GM18519 (cell line): ENCODE measurements at regions not wholly inside any gene's neighbourhood (a gene's known extent, or its start where the extent isn't known, plus 50 kb on each side); places are given as distances from the start of the nearest gene placed in this dataset.
"Not testable (repeated sequence)": the region's sequence is repeated elsewhere in the genome, so short reads cannot be mapped to it uniquely, and the experiment has no call there.

Experiments
- ATAC-seq: cut with Tn5 transposase; IDR thresholded peaks from one replicate; pipeline ENCODE4 v1.9.1; 2021; ENCODE audit warnings: mild to moderate bottlenecking, moderate library complexity; ENCODE audit not compliant: unreplicated experiment, low FRiP score

GRCh38 chr5:138649775-138650174 lies 74.6 kb upstream of the HSPA9 start:
- ATAC-seq: no peak

DNA sequence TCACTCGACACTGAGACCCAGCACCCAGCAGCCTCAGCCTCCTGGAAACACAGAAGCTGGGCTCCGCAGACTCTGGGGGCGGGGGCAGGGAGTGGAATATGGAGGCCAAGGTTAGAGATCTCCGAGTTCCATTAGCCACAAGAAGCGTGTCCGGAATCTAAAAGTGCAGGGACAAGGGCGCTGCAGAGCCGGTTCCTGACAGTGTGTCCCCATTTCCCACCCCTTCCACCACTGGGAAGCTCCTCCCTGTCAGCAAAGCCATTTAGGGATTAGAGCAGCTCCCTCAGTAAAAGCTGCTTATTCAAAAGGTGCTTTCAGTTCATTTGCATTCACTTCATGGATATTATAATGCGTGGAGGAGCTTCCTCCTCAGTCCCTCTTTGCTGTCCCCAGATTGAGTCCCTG lies 74.1 kb upstream of the HSPA9 start:
- ATAC-seq: no peak

- ATAC-seq: no peak
Measured at GRCh38 chr5:138648841-138649240, 73.6 kb upstream of the HSPA9 start.

DNA sequence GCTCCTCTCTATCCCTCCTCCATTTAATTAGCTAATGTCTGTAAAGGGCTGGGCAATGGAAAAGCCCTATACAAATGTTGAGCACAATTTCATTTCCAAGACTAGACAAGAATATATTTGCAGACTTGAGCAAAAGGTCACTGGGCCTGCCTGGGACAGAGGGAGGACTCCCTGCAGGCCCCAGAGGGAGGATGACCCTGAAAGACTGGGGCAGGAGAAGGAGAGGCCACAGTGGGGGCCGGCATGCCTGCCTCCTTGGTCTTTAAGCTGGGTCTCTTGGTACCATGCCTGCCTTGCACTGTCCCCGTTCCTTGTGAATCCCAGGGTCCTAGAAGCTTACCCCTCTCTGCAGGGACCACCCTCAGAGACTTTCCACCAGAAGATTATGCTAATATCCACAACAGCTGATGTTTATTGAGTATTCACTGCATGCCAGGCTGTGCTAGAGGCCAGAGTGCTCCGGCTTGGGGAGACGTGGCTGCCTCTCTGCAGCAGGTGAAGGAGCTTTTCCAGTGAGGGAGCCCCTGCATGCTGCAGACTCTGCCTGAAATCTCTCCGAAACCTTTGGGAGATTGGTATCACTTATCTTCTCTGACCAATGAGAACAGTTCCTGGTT lies 72.7 kb upstream of the HSPA9 start:
- ATAC-seq: no peak

- ATAC-seq: no peak
Measured at GRCh38 chr5:138647261-138647788, 72.1 kb upstream of the HSPA9 start.

- no peak for ATAC-seq
Measured at GRCh38 chr5:138646671-138647070, 71.5 kb upstream of the HSPA9 start.

DNA sequence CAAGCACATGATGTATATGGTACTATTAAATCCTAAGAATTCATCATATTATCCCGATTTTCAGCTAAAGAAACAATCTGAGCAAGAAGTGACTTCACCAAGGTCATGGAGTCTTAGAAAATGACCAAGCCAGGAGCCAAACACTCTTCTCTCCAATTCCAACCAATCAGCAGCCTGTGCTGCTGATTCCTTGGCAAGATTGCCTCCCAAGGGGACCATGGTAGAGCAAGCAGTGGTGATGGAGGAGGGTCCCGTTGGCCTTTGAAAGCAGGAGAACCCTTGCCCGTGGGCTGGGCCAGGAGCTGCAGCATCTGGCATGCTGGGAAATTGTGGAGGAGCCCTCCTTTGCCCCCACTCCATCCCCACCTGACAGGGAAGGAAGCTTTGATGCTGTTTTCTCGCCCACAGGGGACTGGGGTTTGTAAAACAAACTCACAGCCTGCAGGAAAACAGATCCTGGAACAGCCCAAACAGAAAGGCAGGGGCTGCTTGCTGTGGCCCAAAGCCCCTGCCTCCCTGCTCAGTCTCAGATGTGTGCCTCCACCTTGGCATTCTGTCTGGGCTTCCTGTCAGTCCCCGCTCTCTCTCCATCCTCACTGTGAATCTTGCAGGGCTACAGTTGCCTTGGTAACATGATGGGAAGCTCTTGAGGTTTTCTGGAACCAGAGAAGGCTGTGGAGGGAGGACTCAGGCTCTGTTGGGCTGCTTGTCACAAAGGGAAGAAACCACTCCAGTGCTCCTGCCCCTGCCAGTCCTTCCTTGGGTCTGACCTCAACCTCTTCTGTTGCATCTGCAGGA lies 70.8 kb upstream of the HSPA9 start:
- ATAC-seq: no peak

- no peak for ATAC-seq
Measured at GRCh38 chr5:138643040-138643791, 68.0 kb upstream of the HSPA9 start.

DNA sequence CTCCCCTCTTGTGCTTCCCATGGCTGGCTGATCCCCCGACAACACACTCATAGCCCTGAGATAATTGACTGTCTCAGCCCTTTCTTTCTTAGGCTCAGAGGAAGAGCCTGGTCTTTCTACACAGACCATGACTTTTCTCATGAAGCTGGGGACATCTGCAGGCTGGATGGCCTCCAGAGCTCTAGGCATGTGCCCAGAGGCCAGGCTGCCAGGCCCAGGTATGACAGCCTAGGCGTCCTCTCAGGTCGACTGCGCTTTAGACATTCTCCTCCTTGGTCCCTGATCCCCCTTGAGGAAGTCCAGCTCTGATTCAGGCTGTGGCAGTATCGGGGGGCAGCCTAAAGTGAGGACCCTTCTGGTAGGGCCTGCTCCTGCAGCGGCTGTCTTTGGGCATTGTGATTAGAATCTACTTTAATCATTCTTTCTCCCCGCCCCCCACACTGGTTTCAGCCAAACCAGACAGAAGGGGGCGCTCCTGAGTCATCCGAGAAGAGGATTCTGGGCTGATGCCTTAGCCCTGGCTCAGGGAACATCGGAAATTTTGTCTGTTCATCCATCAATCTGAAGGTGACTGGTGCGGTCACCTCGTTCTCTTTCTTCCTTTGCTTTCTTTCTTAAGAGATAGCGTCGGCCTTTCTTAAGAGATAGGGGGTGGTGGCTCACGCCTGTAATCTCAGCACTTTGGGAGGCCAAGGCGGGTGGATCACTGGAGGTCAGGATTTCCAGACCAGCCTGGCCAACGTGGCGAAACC lies 66.5 kb upstream of the HSPA9 start:
- ATAC-seq: no peak

DNA sequence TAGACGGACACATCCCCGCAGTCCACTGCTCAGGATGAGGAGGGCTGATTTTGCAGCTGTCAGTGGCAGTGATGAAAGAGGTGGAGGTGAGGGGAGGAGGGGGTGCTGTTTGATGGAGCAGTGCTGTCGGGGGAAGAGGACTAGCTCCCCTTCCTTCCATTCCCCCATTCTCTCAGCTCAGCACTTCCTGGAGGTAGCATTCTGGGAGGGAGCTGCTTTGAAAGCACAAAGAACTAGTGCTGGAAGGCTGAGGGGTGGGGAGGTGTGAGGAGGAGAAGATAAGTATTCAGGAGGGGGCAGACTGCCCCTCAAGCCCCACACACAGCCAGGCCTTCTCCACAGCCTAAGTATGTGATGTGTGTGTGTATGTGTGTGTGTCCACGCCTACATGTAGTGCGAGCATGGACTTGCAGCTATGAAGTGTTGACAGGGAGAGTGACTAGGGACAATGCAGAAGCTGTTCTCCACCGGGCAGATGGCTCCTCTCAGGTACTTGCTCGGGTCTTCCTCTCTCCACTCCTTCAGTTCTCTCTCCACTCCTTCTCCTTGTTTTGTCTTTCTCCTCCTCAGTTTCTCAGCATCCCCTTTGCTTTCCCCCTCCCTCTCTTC lies 65.5 kb upstream of the HSPA9 start:
- ATAC-seq: no peak

- ATAC-seq: no peak
Measured at GRCh38 chr5:138640138-138640537, 64.9 kb upstream of the HSPA9 start.

DNA sequence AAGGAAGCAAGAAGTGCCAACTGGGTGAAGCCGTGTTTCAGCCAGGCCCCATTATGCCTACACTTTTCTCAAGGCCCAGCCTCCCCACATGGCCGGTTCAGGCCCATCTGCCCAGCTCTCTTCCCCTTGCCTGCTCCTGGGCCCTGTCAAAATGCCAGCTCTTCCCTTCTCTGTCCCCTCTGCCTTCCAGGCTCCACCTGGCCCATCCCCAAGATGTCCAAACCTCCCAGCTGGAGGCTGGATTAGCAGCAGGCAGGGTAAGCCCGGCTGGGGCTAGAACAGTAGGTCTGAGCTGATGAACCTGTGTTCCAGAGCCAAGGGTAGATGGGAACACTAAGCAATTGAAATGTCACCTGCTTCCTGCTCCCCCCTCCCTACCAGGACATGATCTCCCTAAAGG lies 64.1 kb upstream of the HSPA9 start:
- ATAC-seq: no peak

DNA sequence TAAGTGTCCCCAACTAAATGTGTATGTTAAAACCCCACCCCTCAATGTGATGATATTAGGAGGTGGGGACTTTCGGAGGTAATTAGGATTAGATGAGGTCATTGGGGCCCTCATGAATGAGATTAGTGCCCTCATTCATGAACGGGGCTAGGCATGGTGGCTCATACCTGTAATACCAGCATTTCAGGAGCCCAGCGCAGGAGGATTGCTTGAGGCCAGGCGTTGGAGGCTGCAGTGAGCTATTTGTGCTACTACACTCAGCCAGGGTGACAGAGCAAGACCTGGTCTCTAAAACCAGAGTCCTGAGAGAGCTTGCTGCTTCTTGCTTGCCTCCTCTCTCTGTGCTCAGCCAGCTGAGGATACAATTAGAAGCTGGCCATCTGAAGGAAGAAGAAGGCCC lies 62.1 kb upstream of the HSPA9 start:
- ATAC-seq: no peak

DNA sequence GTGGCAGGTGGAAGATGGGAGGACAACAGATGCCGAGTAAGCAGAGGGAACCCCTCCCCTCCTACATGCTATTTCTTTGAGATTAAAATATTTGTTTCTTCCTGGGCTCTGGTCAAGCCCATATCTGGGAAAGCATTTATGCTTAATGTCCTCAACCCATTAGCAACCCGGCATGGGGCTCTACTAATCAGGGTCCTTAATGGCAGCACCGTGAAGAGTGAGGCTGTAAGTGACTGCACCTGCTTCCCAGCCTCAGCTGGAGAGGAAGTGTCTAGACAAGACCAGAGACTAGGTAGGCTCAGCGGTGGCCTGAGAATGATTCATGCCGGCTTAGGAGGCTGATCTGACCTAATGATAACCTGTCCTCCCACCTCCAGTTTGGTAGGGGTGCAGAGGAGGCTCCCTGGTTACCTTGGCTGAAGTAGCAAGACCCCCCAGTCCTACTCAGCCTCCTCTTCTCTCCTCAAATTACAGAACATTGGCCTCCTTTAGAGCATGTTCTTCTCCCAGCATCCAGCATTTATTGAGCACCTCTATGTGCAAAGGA lies 61.3 kb upstream of the HSPA9 start:
- ATAC-seq: no peak

DNA sequence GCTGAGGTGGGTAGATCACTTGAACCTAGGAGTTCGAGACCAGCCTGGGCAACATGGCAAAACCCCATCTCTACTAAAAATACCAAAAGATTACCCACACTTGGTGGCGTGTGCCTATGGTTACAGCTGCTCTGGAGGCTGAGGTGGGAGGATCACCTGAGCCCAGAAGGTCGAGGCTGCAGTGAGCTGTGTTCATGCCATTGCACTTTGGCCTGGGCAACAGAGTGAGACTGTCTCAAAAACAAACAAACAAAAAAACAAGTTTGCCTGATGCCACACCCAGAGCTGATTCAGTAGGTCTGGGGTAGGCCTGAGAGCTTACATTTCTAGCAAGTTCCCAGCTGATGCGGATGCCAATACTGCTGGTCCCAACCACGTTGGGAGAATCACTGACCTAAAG lies 60.5 kb upstream of the HSPA9 start:
- no peak for ATAC-seq

GRCh38 chr5:138635265-138635664 lies 60.1 kb upstream of the HSPA9 start:
- ATAC-seq: no peak

- ATAC-seq: not testable (repeated sequence)
Measured at GRCh38 chr5:138634804-138635203, 59.6 kb upstream of the HSPA9 start.

- ATAC-seq: no peak
Measured at GRCh38 chr5:138632900-138633489, 57.8 kb upstream of the HSPA9 start.

DNA sequence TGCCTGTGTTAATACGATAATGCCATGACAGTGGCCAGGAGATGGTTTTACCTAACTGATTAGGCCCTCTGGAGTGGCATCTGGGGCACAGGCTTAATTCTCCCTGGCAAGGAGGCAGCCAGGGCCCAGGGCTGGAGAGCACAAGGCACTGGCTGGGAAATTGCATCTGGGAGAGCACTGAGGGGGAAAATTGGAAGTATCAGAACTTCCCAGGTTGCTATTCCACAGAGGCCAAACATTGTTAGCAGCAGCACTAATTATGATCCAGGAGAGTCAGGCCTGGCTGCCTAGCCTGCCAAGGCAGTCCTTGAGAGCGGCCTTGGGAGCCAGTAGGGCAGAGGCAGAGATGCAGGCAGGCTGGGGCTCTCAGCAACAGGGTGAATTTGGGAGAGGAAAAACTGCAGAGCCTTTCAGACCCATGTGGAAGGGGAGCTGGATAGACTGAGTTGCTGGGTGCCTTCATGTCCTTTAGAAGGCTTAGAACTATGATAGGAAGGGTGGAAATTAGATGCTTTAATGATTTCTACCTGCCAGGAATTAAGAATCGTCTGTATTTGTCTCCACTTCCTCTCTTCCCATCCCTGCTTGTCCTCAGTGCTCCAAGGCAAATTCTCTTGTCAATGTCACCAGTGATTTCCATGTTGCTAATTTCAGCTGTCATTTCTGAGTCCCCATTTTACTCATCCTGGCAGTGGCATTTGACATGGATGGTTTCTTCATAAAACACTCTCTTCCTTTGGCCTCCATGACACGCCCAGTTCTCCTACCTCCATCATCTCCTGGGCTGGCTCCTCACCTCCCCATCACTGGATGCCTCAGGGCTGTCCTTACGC lies 56.1 kb upstream of the HSPA9 start:
- no peak for ATAC-seq
